ENCODE measurements at regions not wholly inside any gene's neighbourhood (a gene's known extent, or its start where the extent isn't known, plus 50 kb on each side); places are given as distances from the start of the nearest gene placed in this dataset.

DNA sequence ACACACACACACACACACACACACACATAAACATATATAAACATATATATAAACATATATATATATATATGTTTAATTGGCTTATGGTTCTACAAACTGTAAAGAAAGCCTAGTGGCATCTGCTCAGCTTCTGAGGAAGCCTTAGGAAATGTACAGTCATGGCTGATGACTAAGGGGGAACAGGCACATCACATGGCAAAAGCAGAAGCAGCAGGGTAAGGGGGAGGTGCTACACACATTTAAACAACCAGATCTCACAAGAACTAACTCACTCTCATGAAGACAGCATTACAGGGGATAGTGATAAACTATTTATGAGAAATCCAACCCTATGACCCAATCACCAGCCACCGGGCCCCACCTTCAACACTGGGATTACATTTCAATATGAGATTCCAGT, 922.9 kb downstream of the SI start:
- TF ChIP-seq, protein P1, sequence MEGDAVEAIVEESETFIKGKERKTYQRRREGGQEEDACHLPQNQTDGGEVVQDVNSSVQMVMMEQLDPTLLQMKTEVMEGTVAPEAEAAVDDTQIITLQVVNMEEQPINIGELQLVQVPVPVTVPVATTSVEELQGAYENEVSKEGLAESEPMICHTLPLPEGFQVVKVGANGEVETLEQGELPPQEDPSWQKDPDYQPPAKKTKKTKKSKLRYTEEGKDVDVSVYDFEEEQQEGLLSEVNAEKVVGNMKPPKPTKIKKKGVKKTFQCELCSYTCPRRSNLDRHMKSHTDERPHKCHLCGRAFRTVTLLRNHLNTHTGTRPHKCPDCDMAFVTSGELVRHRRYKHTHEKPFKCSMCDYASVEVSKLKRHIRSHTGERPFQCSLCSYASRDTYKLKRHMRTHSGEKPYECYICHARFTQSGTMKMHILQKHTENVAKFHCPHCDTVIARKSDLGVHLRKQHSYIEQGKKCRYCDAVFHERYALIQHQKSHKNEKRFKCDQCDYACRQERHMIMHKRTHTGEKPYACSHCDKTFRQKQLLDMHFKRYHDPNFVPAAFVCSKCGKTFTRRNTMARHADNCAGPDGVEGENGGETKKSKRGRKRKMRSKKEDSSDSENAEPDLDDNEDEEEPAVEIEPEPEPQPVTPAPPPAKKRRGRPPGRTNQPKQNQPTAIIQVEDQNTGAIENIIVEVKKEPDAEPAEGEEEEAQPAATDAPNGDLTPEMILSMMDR (IDR thresholded peaks at IDR 0.05): no peak
- TF ChIP-seq ZFX (IDR thresholded peaks at IDR 0.05; ENCODE audit: borderline replicate concordance): no peak
